GM19035 (cell line): ENCODE measurements at regions not wholly inside any gene's neighbourhood (a gene's known extent, or its start where the extent isn't known, plus 50 kb on each side); places are given as distances from the start of the nearest gene placed in this dataset.
"Not testable (repeated sequence)": the region's sequence is repeated elsewhere in the genome, so short reads cannot be mapped to it uniquely, and the experiment has no call there.

Experiments
- ATAC-seq: cut with Tn5 transposase; IDR thresholded peaks from one replicate; pipeline ENCODE4 v1.9.1; 2021; ENCODE audit not compliant: unreplicated experiment

- no peak for ATAC-seq
Measured at GRCh38 chr13:61144301-61144700, 271.3 kb downstream of the PCDH20 start.

GRCh38 chr13:61142506-61142905, 273.1 kb downstream of the PCDH20 start:
- ATAC-seq: no peak

- ATAC-seq: no peak
Measured at GRCh38 chr13:61138857-61139256, 276.8 kb downstream of the PCDH20 start.

- ATAC-seq: no peak
Measured at GRCh38 chr13:61136515-61136914, 279.1 kb downstream of the PCDH20 start.

- no peak for ATAC-seq
Measured at GRCh38 chr13:61136093-61136492, 279.6 kb downstream of the PCDH20 start.

GRCh38 chr13:61135583-61135982, 280.1 kb downstream of the PCDH20 start:
- ATAC-seq: no peak

GRCh38 chr13:61128850-61129645, 286.6 kb downstream of the PCDH20 start:
- ATAC-seq: no peak

GRCh38 chr13:61123538-61124289, 291.9 kb downstream of the PCDH20 start:
- ATAC-seq: no peak

GRCh38 chr13:61113140-61113658, 302.4 kb downstream of the PCDH20 start:
- ATAC-seq: no peak

GRCh38 chr13:61111529-61111928, 304.1 kb downstream of the PCDH20 start:
- ATAC-seq: no peak

GRCh38 chr13:61110732-61111131, 304.9 kb downstream of the PCDH20 start:
- ATAC-seq: no peak

- ATAC-seq: no peak
Measured at GRCh38 chr13:61109741-61110140, 305.9 kb downstream of the PCDH20 start.

- ATAC-seq: no peak
Measured at GRCh38 chr13:61107989-61108388, 307.7 kb downstream of the PCDH20 start.

- ATAC-seq: no peak
Measured at GRCh38 chr13:61095885-61096284, 319.8 kb downstream of the PCDH20 start.

- ATAC-seq: no peak
Measured at GRCh38 chr13:61094865-61095264, 320.8 kb downstream of the PCDH20 start.

- not testable (repeated sequence) for ATAC-seq
Measured at GRCh38 chr13:61089894-61090293, 325.8 kb downstream of the PCDH20 start.

GRCh38 chr13:61086087-61086486, 329.6 kb downstream of the PCDH20 start:
- ATAC-seq: no peak

- no peak for ATAC-seq
Measured at GRCh38 chr13:61084988-61085387, 330.7 kb downstream of the PCDH20 start.

GRCh38 chr13:61078976-61079770, 336.5 kb downstream of the PCDH20 start:
- ATAC-seq: no peak

GRCh38 chr13:61052175-61052574, 363.5 kb downstream of the PCDH20 start:
- no peak for ATAC-seq

- ATAC-seq: no peak
Measured at GRCh38 chr13:61045251-61045650, 370.4 kb downstream of the PCDH20 start.
